ENCODE measurements at regions not wholly inside any gene's neighbourhood (a gene's known extent, or its start where the extent isn't known, plus 50 kb on each side); places are given as distances from the start of the nearest gene placed in this dataset.

DNA sequence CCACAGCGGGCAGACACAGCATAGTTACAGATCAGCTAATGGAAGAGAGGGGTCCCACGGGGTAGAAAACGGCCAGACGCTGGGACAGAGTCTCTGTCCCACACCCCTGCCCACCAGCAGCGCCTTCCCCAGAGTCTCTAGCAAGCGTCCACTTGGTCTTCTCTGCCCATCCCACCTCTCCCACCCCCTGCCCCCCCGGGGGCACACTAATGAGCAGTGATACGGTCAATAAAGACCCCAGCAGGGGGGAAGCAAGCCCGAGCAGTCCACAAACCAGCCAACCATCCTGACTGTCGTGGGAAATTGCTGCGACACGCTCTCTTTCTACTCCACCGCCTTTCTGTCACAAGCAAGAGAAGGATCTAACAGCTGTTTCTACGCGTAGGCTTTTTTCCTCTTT is 374.7 kb downstream of the NPHP4 start:
- TF ChIP-seq, protein P1, sequence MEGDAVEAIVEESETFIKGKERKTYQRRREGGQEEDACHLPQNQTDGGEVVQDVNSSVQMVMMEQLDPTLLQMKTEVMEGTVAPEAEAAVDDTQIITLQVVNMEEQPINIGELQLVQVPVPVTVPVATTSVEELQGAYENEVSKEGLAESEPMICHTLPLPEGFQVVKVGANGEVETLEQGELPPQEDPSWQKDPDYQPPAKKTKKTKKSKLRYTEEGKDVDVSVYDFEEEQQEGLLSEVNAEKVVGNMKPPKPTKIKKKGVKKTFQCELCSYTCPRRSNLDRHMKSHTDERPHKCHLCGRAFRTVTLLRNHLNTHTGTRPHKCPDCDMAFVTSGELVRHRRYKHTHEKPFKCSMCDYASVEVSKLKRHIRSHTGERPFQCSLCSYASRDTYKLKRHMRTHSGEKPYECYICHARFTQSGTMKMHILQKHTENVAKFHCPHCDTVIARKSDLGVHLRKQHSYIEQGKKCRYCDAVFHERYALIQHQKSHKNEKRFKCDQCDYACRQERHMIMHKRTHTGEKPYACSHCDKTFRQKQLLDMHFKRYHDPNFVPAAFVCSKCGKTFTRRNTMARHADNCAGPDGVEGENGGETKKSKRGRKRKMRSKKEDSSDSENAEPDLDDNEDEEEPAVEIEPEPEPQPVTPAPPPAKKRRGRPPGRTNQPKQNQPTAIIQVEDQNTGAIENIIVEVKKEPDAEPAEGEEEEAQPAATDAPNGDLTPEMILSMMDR (IDR thresholded peaks at IDR 0.05) = no peak
- TF ChIP-seq EZH2 (IDR thresholded peaks at IDR 0.05; ENCODE audit: borderline replicate concordance, insufficient read depth, low read depth, low read length, poor library complexity, severe bottlenecking) = no peak
